Hepatocyte (in vitro differentiated cells): ENCODE measurements at regions not wholly inside any gene's neighbourhood (a gene's known extent, or its start where the extent isn't known, plus 50 kb on each side); places are given as distances from the start of the nearest gene placed in this dataset.

Source experiments
- DNase-seq: peaks from one replicate; pipeline ENCODE4 v3.0.0-alpha.2; 2016; ENCODE audit warnings: low spot score
- H2AFZ ChIP-seq: fragments of 200-600 bp; sonication (generic); 2 replicates; pipeline ENCODE4 v1.6.0; 2016; ENCODE audit warnings: antibody characterized with exemption, mild to moderate bottlenecking
- H3K27ac ChIP-seq: fragments of 200-600 bp; sonication (generic); 2 replicates; pipeline ENCODE4 v1.5.1; 2016; ENCODE audit warnings: mild to moderate bottlenecking
- H3K27me3 ChIP-seq: fragments of 200-600 bp; sonication (generic); 2 replicates; pipeline ENCODE4 v1.6.1; 2016
- H3K36me3 ChIP-seq: fragments of 200-600 bp; sonication (generic); replicated peaks from 2 replicates; pipeline ENCODE4 v1.5.1; 2016; ENCODE audit warnings: low read depth; ENCODE audit not compliant: insufficient read depth
- H3K4me1 ChIP-seq: fragments of 200-600 bp; sonication (generic); 2 replicates; pipeline ENCODE4 v1.5.1; 2016; ENCODE audit warnings: mild to moderate bottlenecking, moderate library complexity; ENCODE audit not compliant: insufficient read depth
- H3K4me2 ChIP-seq: fragments of 200-600 bp; sonication (generic); 2 replicates; pipeline ENCODE4 v1.6.0; 2016
- H3K4me3 ChIP-seq: fragments of 200-600 bp; sonication (generic); 2 replicates; pipeline ENCODE4 v1.5.1; 2016; ENCODE audit warnings: mild to moderate bottlenecking
- H3K79me2 ChIP-seq: fragments of 200-600 bp; sonication (generic); 2 replicates; pipeline ENCODE4 v1.6.0; 2017; ENCODE audit warnings: mild to moderate bottlenecking
- H3K9me2 ChIP-seq: fragments of 200-600 bp; sonication (generic); replicated peaks from 2 replicates; pipeline ENCODE4 v1.6.0; 2017; ENCODE audit warnings: mild to moderate bottlenecking; ENCODE audit not compliant: insufficient read depth
- H3K9me3 ChIP-seq: fragments of 200-600 bp; sonication (generic); 2 replicates; pipeline ENCODE4 v1.5.1; 2016; ENCODE audit warnings: low read depth, mild to moderate bottlenecking
- H4K20me1 ChIP-seq: fragments of 200-600 bp; sonication (generic); 2 replicates; pipeline ENCODE4 v1.6.0; 2016; ENCODE audit warnings: mild to moderate bottlenecking; ENCODE audit not compliant: insufficient read depth, poor library complexity, severe bottlenecking
- EZH2 ChIP-seq: fragments of 200-600 bp; sonication (generic); IDR thresholded peaks from 2 replicates; pipeline ENCODE4 v1.6.1; 2016; ENCODE audit warnings: antibody characterized with exemption, mild to moderate bottlenecking, borderline replicate concordance
- EZH2phosphoT487 ChIP-seq: fragments of 200-600 bp; sonication (generic); IDR thresholded peaks from one replicate; pipeline ENCODE4 v1.6.1; 2018; ENCODE audit warnings: antibody characterized with exemption, mild to moderate bottlenecking, low read depth, moderate library complexity; ENCODE audit not compliant: unreplicated experiment, severe bottlenecking
- WGBS: methylation state at CpG from one replicate; pipeline ENCODE4 v1.1.6; 2016; ENCODE audit warnings: low lambda C conversion rate; ENCODE audit errors: missing lambda C conversion rate; 5-methylcytosine and 5-hydroxymethylcytosine counted together
- TF ChIP-seq, protein P1 (sequence below): fragments of 200-600 bp; sonication (generic); IDR thresholded peaks from 2 replicates; pipeline ENCODE4 v1.5.1; 2016; ENCODE audit warnings: antibody characterized with exemption, mild to moderate bottlenecking; ENCODE audit not compliant: poor library complexity

DNA sequence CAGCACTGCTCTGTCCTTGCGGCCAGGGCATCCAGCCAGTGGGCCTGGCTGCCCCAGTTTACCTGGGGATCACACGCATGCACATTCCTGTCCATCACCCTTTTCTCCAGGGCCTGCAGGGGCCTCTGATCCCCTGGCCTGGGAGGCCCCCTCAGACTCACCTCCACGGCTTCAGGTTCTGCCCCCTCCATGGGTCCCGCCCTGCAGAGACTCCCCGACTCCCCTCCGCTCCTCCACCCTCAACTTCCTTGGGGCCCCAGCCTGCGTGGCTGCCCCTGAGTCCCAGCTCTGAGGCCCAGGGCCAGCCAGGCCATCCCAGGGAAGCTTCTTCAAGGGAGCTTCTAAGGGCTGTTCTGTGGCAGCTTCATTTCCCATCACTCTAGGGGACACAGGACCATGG is 324.1 kb downstream of the TCERG1L start:
- Histone ChIP-seq H3K79me2 (no peaks in the 10 kb centered on the region), H4K20me1 (no peaks in the 10 kb centered on the region), H3K27ac (no peak overlapping the region), H3K36me3 (no peaks in the 10 kb centered on the region), H3K9me2 (no peaks in the 10 kb centered on the region), H3K27me3 (no peaks in the 10 kb centered on the region), H3K4me3 (no peak overlapping the region), H3K4me2 (no peak overlapping the region), H2AFZ (no peak overlapping the region), H3K4me1 (no peaks in the 10 kb centered on the region), H3K9me3 (no peaks in the 10 kb centered on the region)
- no peak for DNase-seq
- WGBS, result 95% methylated on average over 4 of the region's 7 CpGs
- TF ChIP-seq EZH2, result no peak
- TF ChIP-seq, protein P1, sequence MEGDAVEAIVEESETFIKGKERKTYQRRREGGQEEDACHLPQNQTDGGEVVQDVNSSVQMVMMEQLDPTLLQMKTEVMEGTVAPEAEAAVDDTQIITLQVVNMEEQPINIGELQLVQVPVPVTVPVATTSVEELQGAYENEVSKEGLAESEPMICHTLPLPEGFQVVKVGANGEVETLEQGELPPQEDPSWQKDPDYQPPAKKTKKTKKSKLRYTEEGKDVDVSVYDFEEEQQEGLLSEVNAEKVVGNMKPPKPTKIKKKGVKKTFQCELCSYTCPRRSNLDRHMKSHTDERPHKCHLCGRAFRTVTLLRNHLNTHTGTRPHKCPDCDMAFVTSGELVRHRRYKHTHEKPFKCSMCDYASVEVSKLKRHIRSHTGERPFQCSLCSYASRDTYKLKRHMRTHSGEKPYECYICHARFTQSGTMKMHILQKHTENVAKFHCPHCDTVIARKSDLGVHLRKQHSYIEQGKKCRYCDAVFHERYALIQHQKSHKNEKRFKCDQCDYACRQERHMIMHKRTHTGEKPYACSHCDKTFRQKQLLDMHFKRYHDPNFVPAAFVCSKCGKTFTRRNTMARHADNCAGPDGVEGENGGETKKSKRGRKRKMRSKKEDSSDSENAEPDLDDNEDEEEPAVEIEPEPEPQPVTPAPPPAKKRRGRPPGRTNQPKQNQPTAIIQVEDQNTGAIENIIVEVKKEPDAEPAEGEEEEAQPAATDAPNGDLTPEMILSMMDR, result no peak
- TF ChIP-seq EZH2phosphoT487, result no peak

DNA sequence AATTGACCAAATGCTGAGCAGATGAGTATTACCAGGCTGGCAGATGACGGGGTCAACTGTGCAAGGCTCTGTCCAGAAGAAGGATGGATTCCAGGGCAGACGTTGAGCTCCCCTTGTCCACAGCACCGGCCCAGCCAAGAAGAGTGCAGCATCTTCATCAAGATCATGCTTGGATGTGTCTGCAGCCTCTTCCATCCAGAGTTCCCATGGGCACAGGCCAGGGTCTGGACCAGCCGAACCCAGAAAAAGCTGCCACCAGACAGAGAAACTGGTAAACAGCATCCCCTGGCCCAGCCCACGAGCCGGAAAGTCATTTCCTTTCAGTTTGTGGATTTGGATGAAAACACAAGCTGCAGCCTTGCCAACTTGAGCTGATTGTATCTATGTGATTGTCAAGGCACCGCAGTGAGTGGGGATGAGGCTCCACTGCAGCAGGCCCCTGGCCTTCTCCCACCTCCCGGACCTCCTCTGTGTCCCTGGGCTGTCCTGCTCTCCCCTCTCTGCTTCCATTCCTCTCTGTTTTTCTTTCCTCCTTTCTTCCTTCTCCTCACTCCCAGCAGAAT is 321.8 kb downstream of the TCERG1L start:
- no peaks in the 10 kb centered on the region for H3K79me2 ChIP-seq
- WGBS, result 89% methylated on average over 8 of the region's 8 CpGs
- no peaks in the 10 kb centered on the region for H3K9me3 ChIP-seq
- no peaks in the 10 kb centered on the region for H4K20me1 ChIP-seq
- H3K4me3 ChIP-seq, result no peak overlapping the region
- H3K9me2 ChIP-seq, result no peaks in the 10 kb centered on the region
- no peaks in the 10 kb centered on the region for H3K27me3 ChIP-seq
- no peak overlapping the region for H2AFZ ChIP-seq
- no peaks in the 10 kb centered on the region for H3K36me3 ChIP-seq
- H3K4me1 ChIP-seq, result no peaks in the 10 kb centered on the region
- no peak overlapping the region for H3K27ac ChIP-seq
- TF ChIP-seq, protein P1, result no peak
- no peak for TF ChIP-seq EZH2phosphoT487
- no peak for TF ChIP-seq EZH2
- DNase-seq, result no peak
- H3K4me2 ChIP-seq, result no peak overlapping the region

DNA sequence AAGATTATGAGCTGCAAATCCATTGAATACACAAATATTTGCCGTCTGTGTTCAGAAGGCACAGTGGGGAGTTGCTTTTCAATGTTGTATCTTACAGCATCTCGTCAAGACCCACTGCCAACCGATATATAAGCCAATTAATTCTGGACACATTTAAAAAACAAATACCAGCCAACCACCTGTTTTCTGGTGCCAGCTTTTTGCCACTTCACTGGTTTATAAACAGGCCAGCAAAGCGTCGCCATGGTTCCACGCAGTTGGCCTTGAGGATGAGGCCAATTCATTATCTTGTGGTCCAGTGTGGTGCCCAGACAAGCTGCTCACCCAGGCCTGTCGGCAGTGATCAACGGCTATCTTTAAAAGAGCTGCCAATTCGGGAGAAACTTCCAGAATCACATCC is 321.0 kb downstream of the TCERG1L start:
- H3K4me1 ChIP-seq, result no peaks in the 10 kb centered on the region
- H3K79me2 ChIP-seq, result no peaks in the 10 kb centered on the region
- TF ChIP-seq, protein P1, result no peak
- TF ChIP-seq EZH2 (no peak), EZH2phosphoT487 (no peak)
- no peaks in the 10 kb centered on the region for H3K9me2 ChIP-seq
- no peak for DNase-seq
- H4K20me1 ChIP-seq, result no peaks in the 10 kb centered on the region
- H3K27ac ChIP-seq, result no peak overlapping the region
- no peak overlapping the region for H2AFZ ChIP-seq
- H3K9me3 ChIP-seq, result no peaks in the 10 kb centered on the region
- H3K36me3 ChIP-seq, result no peaks in the 10 kb centered on the region
- WGBS, result 86% methylated on average over 9 of the region's 9 CpGs
- H3K27me3 ChIP-seq, result no peaks in the 10 kb centered on the region
- H3K4me3 ChIP-seq, result no peak overlapping the region
- H3K4me2 ChIP-seq, result no peak overlapping the region
